GM21381 (cell line): ENCODE measurements at regions not wholly inside any gene's neighbourhood (a gene's known extent, or its start where the extent isn't known, plus 50 kb on each side); places are given as distances from the start of the nearest gene placed in this dataset.
"Not testable (repeated sequence)": the region's sequence is repeated elsewhere in the genome, so short reads cannot be mapped to it uniquely, and the experiment has no call there.

Experiments used
- ATAC-seq: cut with Tn5 transposase; IDR thresholded peaks from one replicate; pipeline ENCODE4 v1.9.1; 2021; ENCODE audit warnings: mild to moderate bottlenecking, moderate library complexity; ENCODE audit not compliant: unreplicated experiment

DNA sequence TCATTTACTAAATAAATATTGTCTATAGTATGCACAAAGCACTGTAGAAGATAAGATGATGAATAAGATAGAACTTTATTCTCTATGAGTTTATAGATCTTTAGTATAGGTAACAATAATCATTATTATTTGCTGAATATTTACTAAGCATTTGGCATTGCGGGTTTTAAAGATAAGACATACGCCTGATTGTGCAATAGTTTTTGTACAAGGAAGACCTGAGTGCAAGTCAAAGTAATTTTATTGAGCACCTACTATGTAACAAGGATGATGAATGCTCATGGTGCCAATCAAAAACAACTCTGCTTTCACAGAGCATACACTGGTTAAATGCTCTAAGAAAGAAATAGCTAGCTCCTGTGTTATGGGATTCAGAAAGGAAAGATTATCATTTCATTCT is 1461.7 kb upstream of the FLRT2 start:
- ATAC-seq = no peak

DNA sequence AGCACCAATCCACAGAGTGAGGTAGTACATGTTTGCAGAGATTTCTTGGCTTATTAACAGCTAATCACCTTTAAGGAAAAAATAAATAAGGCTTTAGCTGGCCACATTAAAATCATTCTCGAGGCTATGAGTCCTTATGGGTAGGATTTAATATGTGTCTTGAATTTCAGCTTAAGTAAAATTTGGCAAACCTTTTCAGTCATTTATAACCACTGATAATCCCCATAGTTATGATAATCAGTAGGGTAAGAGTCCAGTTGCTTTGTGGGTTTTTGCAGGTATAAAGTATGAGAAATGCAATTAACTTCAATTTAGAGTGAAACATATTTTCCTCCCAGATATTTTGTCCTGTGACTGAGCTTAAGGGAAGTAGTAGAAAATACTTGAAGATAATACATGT is 1458.9 kb upstream of the FLRT2 start:
- ATAC-seq = no peak

- no peak for ATAC-seq
Observed at GRCh38 chr14:84074626-84075025, 1455.3 kb upstream of the FLRT2 start.

- ATAC-seq = no peak
Observed at GRCh38 chr14:84080944-84081343, 1449.0 kb upstream of the FLRT2 start.

GRCh38 chr14:84084056-84084630 is 1445.8 kb upstream of the FLRT2 start:
- ATAC-seq = no peak

- ATAC-seq = no peak
Observed at GRCh38 chr14:84085493-84085892, 1444.5 kb upstream of the FLRT2 start.

DNA sequence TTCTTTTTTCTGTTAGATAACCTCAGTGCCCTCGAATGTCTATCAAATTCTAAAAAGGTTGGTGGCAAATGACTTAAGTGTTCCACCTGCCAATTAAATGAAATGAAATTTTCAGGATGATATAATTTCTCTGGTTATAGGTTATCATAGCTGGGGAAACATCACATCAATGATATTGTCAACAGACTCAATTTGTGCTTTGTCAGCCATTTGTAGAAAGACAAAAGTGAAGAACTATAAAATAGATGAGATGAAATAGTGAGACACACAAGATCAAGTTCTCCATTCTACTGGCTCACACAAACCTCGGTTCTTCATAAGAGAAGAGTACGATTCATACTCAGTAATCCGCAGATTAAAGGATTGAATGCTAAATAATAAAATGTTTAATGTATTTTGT is 1443.2 kb upstream of the FLRT2 start:
- no peak for ATAC-seq

- no peak for ATAC-seq
Observed at GRCh38 chr14:84087986-84088531, 1441.9 kb upstream of the FLRT2 start.

- no peak for ATAC-seq
Observed at GRCh38 chr14:84090837-84091236, 1439.1 kb upstream of the FLRT2 start.

DNA sequence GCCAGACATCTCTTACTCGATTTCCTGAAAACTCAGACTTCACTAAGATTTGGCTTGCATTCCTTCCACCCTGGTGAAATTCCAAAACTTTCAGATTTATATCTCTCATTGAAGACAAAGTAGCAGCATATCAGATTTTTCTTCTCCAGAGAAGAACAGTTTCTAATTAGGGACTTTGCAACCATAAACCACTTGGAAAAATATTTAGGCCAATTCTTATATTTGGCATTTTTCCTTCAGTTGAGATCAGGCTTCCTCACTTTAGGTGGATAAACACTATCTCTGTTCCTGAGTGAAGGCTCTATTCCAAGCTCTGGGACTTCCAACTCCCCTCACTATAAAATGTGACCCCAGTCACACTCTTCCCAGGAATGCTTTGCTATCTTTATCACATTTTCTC is 1434.3 kb upstream of the FLRT2 start:
- no peak for ATAC-seq

- ATAC-seq = no peak
Observed at GRCh38 chr14:84098261-84098660, 1431.7 kb upstream of the FLRT2 start.

DNA sequence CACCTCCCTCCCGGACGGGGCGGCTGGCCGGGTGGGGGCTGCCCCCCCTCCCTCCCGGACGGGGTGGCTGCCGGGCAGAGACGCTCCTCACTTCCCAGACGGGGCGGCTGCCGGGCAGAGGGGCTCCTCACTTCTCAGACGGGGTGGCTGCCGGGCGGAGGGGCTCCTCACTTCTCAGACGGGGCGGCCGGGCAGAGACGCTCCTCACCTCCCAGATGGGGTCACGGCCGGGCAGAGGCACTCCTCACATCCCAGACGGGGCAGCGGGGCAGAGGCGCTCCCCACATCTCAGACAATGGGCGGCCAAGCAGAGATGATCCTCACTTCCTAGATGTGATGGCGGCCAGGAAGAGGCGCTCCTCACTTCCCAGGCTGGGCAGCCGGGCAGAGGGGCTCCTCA is 1430.4 kb upstream of the FLRT2 start:
- not testable (repeated sequence) for ATAC-seq

GRCh38 chr14:84107835-84108343 is 1422.1 kb upstream of the FLRT2 start:
- ATAC-seq = no peak

DNA sequence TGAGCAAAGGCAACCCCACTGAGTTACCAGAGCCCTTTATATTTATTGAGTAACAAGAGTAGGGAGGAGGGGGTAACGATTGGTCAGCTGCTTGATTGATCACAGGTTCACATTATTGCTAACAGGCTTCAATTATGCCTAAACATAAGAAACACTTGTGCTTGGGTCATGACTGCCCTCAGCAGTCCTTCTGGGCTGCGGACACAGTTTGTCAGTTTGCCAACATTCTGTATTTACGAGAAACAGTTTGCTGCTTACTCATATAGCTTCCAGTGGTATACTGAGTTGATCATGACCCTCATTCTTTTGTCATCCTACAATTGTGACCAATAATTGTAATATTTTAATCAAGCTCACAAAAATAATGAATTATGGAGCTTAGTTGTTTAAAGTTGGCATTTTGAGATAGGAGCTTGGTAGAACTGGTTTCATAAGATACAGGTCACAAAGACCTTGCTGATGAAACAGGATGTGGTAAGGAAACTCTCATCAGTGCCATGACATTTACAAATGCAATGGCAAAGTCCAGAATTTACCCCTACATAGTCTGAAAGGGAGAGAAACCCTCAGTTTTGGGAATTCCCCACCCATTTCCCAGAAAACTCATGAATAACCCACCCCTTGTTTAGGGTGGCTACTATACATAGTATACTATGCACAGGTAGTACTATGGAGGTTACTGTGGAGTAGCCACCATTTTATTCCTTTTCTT is 1421.0 kb upstream of the FLRT2 start:
- ATAC-seq = no peak

- no peak for ATAC-seq
Observed at GRCh38 chr14:84112589-84112988, 1417.4 kb upstream of the FLRT2 start.

GRCh38 chr14:84125676-84126075 is 1404.3 kb upstream of the FLRT2 start:
- no peak for ATAC-seq

GRCh38 chr14:84127495-84127894 is 1402.4 kb upstream of the FLRT2 start:
- ATAC-seq = no peak

DNA sequence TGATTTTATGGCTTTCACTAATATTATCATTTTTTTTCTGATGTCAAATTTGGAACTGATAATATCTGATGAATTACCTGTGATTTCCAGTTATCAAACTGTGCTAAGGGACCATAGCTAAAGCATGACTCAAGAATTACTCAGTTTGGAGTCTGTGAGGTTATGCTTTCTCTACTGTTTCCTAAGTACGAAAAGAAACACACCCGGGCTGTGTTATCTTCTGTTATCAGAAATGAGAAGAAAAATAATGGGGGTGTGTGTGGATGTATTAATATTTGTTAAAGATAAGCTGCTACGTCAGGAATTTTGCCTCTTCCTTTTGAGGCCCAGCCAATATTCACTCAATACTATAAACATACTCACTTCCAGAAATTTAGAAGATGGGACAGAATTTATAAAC is 1401.9 kb upstream of the FLRT2 start:
- ATAC-seq = no peak

GRCh38 chr14:84129007-84129406 is 1400.9 kb upstream of the FLRT2 start:
- ATAC-seq = no peak

GRCh38 chr14:84129941-84130340 is 1400.0 kb upstream of the FLRT2 start:
- ATAC-seq = no peak

DNA sequence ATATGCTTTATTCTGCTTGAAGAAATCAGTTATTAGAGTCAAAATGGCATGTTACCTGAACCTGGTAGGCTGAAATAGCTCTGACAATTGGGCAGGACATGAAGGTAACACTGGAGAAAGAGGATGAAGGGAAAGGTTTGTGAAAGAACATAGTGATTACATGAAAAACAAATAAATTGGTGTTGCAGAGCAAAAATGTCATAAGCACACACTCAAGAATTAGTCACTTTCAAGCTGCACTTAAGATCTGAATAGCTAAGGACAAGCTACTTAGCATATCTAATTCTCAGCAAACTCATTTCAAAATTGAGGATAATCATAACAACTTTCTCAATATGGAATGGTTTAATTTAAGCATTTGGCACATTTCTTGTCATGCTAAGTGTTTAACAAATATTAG is 1398.0 kb upstream of the FLRT2 start:
- ATAC-seq = no peak

DNA sequence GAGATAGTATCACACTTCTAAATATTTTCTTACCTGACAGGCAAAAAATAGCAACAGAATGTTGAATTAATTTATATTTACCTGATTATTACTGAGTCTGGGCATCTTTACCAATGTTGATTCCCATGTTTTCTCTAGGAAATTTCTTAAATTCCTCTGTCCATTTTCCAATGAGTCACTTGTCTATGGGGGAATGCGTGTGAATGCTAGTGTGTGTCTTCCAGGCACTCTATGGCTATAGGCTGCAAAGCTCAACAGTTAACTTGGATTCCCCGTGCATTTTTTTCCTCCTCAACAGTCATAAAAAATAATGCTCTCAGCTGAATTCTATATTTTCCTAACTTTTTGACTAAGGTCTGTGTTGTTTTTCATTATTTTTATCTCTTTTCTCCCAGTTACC is 1385.8 kb upstream of the FLRT2 start:
- ATAC-seq = no peak
